ENCODE measurements at regions not wholly inside any gene's neighbourhood (a gene's known extent, or its start where the extent isn't known, plus 50 kb on each side); places are given as distances from the start of the nearest gene placed in this dataset.

GRCh38 chr15:79204886-79205675 lies 77.4 kb upstream of the ANKRD34C start:
- TF ChIP-seq, protein P1, sequence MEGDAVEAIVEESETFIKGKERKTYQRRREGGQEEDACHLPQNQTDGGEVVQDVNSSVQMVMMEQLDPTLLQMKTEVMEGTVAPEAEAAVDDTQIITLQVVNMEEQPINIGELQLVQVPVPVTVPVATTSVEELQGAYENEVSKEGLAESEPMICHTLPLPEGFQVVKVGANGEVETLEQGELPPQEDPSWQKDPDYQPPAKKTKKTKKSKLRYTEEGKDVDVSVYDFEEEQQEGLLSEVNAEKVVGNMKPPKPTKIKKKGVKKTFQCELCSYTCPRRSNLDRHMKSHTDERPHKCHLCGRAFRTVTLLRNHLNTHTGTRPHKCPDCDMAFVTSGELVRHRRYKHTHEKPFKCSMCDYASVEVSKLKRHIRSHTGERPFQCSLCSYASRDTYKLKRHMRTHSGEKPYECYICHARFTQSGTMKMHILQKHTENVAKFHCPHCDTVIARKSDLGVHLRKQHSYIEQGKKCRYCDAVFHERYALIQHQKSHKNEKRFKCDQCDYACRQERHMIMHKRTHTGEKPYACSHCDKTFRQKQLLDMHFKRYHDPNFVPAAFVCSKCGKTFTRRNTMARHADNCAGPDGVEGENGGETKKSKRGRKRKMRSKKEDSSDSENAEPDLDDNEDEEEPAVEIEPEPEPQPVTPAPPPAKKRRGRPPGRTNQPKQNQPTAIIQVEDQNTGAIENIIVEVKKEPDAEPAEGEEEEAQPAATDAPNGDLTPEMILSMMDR (IDR thresholded peaks at IDR 0.05) = no peak
- TF ChIP-seq POLR2A (IDR thresholded peaks at IDR 0.05) = no peak

Measured in testis (tissue), 2 donors.